SK-N-MC (cell line): ENCODE measurements at regions not wholly inside any gene's neighbourhood (a gene's known extent, or its start where the extent isn't known, plus 50 kb on each side); places are given as distances from the start of the nearest gene placed in this dataset.

Experiments used
- EZH2 ChIP-seq: fragments of 200-600 bp; sonication (generic); IDR thresholded peaks from one replicate; pipeline ENCODE4 v1.6.1; 2017; ENCODE audit warnings: antibody characterized with exemption
- POLR2AphosphoS5 ChIP-seq: IDR thresholded peaks from 2 replicates; pipeline ENCODE4 v1.6.1; 2012; ENCODE audit warnings: mild to moderate bottlenecking, low read depth, low read length, borderline replicate concordance

- no peak for TF ChIP-seq EZH2
- TF ChIP-seq POLR2AphosphoS5: no peak
These were observed 134.8 kb upstream of the KLF6 start for GRCh38 chr10:3919709-3920308.
